Large intestine (tissue), 3 donors: ENCODE measurements at regions not wholly inside any gene's neighbourhood (a gene's known extent, or its start where the extent isn't known, plus 50 kb on each side); places are given as distances from the start of the nearest gene placed in this dataset.
"Not testable (repeated sequence)": the region's sequence is repeated elsewhere in the genome, so short reads cannot be mapped to it uniquely, and the experiment has no call there.

Source experiments
- DNase-seq, 2 donors: peaks; one replicate each; pipeline versions ENCODE4 v3.0.0 to v3.0.0-alpha.2; 2013
- H3K27ac ChIP-seq: one replicate; pipeline ENCODE4 v1.5.1; 2013; ENCODE audit warnings: low read length
- H3K27me3 ChIP-seq: 2 replicates; pipeline ENCODE4 v1.6.1; 2013; ENCODE audit warnings: low read length; ENCODE audit not compliant: control insufficient read depth, insufficient read depth
- H3K36me3 ChIP-seq: 2 replicates; pipeline ENCODE4 v1.6.1; 2013; ENCODE audit warnings: low read length; ENCODE audit not compliant: control insufficient read depth, insufficient read depth
- H3K4me1 ChIP-seq: one replicate; pipeline ENCODE4 v1.6.1; 2013; ENCODE audit warnings: low read length; ENCODE audit not compliant: control insufficient read depth, insufficient read depth
- H3K4me3 ChIP-seq: one replicate; pipeline ENCODE4 v1.5.1; 2013; ENCODE audit warnings: low read length
- H3K9me3 ChIP-seq: one replicate; pipeline ENCODE4 v1.6.1; 2013; ENCODE audit warnings: mild to moderate bottlenecking, low read depth, low read length, moderate library complexity; ENCODE audit not compliant: control insufficient read depth
- WGBS: methylation state at CpG from one replicate; pipeline ENCODE4 v1.1.5; 2013; ENCODE audit warnings: low lambda C conversion rate; ENCODE audit not compliant: insufficient coverage; 5-methylcytosine and 5-hydroxymethylcytosine counted together

DNA sequence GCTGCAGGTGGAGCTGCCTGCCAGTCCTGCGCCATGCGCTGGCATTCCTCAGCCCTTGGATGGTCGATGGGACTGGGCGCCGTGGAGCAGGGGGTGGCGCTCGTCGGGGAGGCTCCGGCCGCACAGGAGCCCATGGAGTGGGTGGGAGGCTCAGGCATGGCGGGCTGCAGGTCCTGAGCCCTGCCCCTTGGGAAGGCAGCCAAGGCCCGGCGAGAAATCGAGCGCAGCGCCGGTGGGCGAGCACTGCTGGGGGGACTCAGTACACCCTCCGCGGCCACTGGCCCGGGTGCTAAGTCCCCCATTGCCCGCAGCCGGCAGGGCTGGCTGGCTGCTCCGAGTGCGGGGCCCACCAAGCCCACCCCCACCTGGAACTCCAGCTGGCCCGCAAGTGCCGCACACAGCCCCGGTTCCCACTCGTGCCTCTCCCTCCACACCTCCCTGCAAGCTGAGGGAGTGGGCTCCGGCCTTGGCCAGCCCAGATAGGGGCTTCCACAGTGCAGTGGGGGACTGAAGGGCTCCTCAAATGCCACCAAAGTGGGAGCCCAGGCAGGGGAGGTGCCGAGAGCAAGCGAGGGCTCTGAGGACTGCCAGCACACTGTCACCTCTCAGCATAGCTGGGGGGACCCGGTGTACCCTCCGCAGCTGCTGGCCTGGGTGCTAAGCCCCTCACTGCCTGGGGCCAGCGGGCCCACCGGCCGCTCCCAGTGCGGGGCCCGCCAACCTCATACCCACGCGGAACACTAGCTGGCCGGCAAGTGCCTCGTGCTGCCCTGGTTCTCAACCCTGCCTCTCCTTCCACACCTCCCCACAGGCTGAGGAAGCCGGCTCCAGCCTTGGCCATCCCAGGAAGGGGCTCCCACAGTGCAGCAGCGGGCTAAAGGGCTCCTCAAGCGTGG lies 742.7 kb downstream of the SOCS6 start:
- not testable (repeated sequence) for H3K27me3 ChIP-seq, H3K27ac ChIP-seq, H3K4me1 ChIP-seq, H3K4me3 ChIP-seq, DNase-seq, H3K36me3 ChIP-seq
- peaks cover 18% of the 10 kb centered on the region for H3K9me3 ChIP-seq
- WGBS = no CpG with 5 or more reads among the region's 46 CpGs

DNA sequence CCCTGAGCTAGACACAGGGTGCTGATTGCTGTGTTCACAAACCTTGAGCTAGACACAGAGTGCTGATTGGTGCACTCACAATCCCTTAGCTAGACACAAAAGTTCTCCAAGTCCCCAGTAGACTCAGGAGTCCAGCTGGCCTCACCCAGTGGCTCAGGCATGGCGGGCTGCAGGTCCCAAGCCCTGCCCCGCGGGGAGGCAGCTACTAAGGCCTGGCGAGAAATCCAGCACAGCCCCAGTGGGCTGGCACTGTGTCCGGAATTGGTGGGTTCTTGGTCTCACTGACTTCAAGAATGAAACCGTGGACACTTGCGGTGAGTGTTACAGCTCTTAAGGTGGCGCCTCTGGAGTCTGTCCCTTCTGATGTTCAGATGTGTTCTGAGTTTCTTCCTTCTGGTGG lies 741.2 kb downstream of the SOCS6 start:
- H3K27me3 ChIP-seq, H3K27ac ChIP-seq, H3K4me3 ChIP-seq, H3K36me3 ChIP-seq, H3K4me1 ChIP-seq, DNase-seq: not testable (repeated sequence)
- H3K9me3 ChIP-seq = peaks cover 18% of the 10 kb centered on the region
- WGBS = no CpG with 5 or more reads among the region's 8 CpGs

DNA sequence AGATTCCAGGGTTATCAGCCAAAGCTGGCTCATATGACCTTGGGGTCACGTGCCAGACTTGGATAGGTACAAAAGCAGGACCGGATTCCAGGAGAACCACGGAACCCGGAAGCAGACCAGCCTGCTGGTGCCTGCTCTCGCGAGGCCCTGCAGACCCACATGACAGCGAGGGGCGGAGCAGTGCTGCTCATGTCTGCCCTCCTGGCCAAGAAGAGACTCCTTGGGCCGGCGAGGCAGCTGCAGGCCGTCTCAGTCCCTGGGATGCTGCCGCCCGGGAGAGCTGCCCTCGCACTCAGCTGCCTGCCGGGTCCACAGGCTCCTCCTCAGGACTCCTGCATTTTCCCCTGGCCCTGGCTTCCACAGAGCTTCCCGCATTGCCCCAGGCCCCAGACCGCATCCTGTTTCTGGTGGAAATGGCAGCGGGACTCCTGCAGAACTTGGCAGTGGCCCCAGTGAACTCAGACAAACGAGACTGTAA lies 739.5 kb downstream of the SOCS6 start:
- Histone ChIP-seq H3K27me3 (no peaks in the 10 kb centered on the region), H3K9me3 (peaks cover 18% of the 10 kb centered on the region), H3K4me1 (no peaks in the 10 kb centered on the region), H3K4me3 (no peak overlapping the region), H3K36me3 (no peaks in the 10 kb centered on the region), H3K27ac (no peak overlapping the region)
- WGBS = no CpG with 5 or more reads among the region's 19 CpGs
- DNase-seq = no peak

DNA sequence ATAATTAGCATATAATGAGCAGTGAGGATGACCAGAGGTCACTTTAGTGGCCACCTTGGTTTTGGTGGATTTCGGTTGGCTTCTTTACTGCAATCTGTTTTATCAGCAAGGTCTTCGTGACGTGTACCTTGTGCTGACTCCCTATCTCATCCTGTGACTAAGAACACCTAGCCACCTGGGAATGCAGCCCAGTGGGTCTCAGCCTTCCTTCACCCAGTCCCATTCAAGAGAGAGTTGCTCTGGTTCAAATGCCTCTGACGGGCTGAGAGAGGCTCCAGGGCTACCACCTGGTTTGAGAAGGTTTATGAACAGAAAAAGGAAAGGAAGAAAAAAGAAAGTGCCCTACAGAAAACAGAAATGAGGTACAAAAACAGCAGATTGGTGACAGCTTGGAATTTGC lies 738.7 kb downstream of the SOCS6 start:
- H3K4me3 ChIP-seq = no peak overlapping the region
- peaks cover 18% of the 10 kb centered on the region for H3K9me3 ChIP-seq
- no peaks in the 10 kb centered on the region for H3K36me3 ChIP-seq
- H3K27ac ChIP-seq = no peak overlapping the region
- no peaks in the 10 kb centered on the region for H3K4me1 ChIP-seq
- no CpG with 5 or more reads among the region's 4 CpGs for WGBS
- DNase-seq = no peak
- no peaks in the 10 kb centered on the region for H3K27me3 ChIP-seq

DNA sequence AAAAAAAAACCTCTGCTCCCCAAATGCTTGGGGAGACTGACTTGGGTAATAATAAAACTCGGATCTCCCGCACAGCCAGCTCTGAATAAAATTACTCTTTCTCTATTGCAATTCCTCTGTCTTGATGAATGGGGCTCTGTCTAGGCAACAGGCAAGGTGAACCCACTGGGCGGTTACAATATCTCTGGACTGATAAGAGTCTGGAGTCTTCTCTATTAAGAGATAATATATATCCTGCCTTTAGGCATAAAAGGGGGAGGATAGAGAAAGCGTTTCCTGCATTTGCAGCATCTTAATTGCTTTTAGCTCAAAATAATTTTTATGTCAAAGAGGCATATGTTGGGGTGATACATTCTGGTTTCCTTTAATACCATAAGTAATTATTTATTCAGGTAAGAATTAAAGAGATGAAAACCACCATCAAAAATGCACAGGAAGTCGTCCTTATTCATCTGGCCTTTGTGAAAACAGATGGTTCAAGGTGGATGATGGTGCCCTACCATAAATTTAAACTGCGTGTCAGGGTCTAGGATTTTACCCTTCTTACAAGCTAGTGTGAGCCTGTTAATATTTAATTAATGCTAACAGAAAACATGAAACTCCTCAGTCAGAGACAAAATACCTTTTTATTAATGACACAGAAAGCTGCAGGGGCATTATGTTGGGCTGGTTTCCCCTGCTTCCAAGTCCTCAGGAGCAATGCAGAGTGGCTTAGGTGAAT lies 736.8 kb downstream of the SOCS6 start:
- Histone ChIP-seq H3K27ac (no peak overlapping the region), H3K27me3 (no peaks in the 10 kb centered on the region), H3K4me1 (no peaks in the 10 kb centered on the region), H3K36me3 (no peaks in the 10 kb centered on the region), H3K9me3 (peaks cover 6% of the 10 kb centered on the region), H3K4me3 (no peak overlapping the region)
- no peak for DNase-seq
- WGBS = no CpG with 5 or more reads among the region's 6 CpGs

DNA sequence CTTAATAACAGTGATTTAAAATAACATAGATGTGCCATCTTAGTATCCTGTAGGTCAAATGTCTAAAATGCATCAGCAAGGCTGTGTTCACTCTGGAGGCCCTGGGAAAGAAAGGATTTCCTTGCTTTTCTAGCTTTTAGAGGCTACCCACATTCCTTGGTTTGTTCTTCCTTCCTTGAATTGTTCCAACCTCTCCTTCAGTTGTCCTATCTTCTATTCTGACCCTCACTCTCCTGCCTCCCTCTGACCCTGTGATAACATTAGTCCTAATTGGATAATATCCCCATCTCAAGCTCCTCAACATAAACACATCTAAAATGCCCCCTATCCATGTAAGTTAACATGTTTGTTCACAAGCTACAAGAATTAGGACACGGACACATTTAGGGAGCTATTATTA lies 733.5 kb downstream of the SOCS6 start:
- Histone ChIP-seq H3K9me3 (no peaks in the 10 kb centered on the region), H3K36me3 (no peaks in the 10 kb centered on the region), H3K4me3 (no peak overlapping the region), H3K27me3 (no peaks in the 10 kb centered on the region), H3K4me1 (no peaks in the 10 kb centered on the region), H3K27ac (no peak overlapping the region)
- 100% methylated on average over 1 of the region's 1 CpG for WGBS
- no peak for DNase-seq

DNA sequence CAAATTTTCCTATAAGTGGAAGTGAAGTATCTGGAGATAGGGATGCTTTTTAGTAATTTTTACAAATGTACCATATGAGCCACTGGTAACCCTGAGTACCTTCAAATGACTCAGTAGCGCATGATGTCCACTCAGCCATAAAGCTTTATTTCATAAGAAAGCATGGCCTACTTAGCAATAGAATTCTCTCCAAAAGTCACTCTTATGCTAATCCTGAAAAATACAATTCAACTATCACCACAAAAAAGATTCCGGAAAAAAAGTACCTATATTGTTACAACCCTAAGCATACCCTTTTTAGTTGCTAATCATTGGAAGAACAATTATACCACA lies 732.2 kb downstream of the SOCS6 start:
- no peaks in the 10 kb centered on the region for H3K36me3 ChIP-seq
- H3K27ac ChIP-seq = no peak overlapping the region
- H3K9me3 ChIP-seq = no peaks in the 10 kb centered on the region
- no peaks in the 10 kb centered on the region for H3K4me1 ChIP-seq
- no peaks in the 10 kb centered on the region for H3K27me3 ChIP-seq
- H3K4me3 ChIP-seq = no peak overlapping the region
- no peak for DNase-seq
- no CpG with 5 or more reads among the region's 2 CpGs for WGBS

DNA sequence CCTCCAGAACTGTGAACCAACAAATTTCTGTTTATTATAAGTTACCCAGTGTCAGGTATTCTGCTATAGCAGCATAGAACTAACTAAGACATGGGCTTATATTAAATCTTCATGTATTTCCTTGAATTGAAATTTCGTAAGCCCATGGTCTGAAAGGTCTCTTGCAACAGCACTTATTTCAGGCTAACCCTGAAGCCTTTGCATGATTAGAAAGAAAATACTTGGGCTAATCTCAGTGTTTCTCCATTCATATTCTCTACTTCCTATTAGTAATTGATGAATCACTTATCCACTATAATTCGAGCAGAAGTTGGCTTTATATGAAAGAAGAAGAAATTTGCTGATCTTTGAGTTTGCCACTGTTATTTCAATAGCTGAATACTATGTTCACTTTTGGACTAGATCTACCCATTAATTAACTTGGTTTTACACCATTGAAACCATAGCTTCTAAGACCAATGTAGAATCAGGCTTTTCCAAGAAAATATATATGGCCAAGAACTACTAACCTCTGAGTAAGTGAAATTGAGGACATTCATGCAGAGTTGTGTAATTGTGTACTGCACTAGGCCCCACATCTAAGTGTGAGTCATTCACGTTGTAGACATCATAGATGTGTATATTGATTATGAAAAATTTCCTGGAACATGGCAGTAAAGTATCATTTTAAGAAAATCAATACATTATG lies 731.6 kb downstream of the SOCS6 start:
- no peak for DNase-seq
- Histone ChIP-seq H3K4me1 (no peaks in the 10 kb centered on the region), H3K36me3 (no peaks in the 10 kb centered on the region), H3K4me3 (no peak overlapping the region), H3K27me3 (no peaks in the 10 kb centered on the region), H3K9me3 (no peaks in the 10 kb centered on the region), H3K27ac (no peak overlapping the region)
- 71% methylated on average over 1 of the region's 3 CpGs for WGBS

DNA sequence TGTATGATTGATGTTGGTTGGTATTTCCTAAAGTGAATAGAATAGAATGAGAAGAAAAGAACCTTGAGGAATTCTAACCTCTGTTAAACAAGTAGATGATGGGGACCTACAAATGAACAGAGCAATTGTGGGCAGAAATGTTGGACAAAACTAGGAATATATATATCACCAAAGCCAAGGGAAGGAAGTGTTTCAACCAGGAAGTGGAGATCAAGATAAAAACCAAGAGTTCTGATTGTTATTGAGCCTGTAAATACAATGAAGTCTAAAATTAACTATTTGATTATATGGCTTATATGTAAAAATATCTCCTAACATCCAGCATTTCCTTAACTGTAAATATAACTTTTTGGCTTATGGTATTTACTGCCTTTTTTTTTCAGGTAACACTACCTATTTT lies 730.0 kb downstream of the SOCS6 start:
- no peaks in the 10 kb centered on the region for H3K9me3 ChIP-seq

DNA sequence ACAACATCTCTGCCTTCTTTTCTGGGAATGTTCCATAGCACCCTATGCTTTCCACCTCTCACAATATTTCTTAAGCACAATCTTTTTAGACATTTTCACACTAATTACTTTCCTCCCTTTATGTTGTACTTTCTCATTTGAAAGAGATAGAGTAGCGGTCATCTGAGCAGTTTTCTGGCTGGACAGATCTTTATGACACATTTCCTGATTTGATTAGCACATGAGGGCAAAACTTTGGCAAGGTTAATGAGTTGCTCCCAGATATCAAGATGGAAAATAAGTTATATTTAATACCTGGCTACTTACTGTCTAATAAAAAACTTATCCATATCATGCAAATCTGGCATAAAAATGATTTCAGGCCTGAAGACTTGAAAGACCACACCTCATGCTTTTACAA lies 723.9 kb downstream of the SOCS6 start:
- no CpG with 5 or more reads among the region's 1 CpG for WGBS
- no peaks in the 10 kb centered on the region for H3K36me3 ChIP-seq
- H3K9me3 ChIP-seq = no peaks in the 10 kb centered on the region
- DNase-seq = no peak
- no peaks in the 10 kb centered on the region for H3K27me3 ChIP-seq
- H3K4me1 ChIP-seq = no peaks in the 10 kb centered on the region
- no peak overlapping the region for H3K4me3 ChIP-seq
- no peak overlapping the region for H3K27ac ChIP-seq

More for the DNA sequence above, 730.0 kb downstream of the SOCS6 start:
- Histone ChIP-seq H3K27me3 (no peaks in the 10 kb centered on the region), H3K4me1 (no peaks in the 10 kb centered on the region), H3K4me3 (no peak overlapping the region), H3K36me3 (no peaks in the 10 kb centered on the region), H3K27ac (no peak overlapping the region)
- no peak for DNase-seq
